IMR-90 (cell line): ENCODE measurements at regions not wholly inside any gene's neighbourhood (a gene's known extent, or its start where the extent isn't known, plus 50 kb on each side); places are given as distances from the start of the nearest gene placed in this dataset.

ENCODE experiments used
- ATAC-seq: fragments of 200-7000 bp; cut with Tn5 transposase; 2 replicates; pipeline ENCODE4 v1.9.1; 2020; ENCODE audit warnings: low read depth, mild to moderate bottlenecking, moderate library complexity
- BruUV-seq: library from RNA; stranded (reverse); fragments of 400-500 nt; replicated peaks from 2 replicates; lab custom pipeline; 2021; lab: Mats Ljungman, UMichigan
- CTCF ChIA-PET: fragments of 300-600 bp; formaldehyde crosslinking; extraction: SDS; loops from one replicate; lab custom pipeline; 2021; ENCODE audit warnings: antibody characterized with exemption; lab: Yijun Ruan, JAX
- POLR2A ChIA-PET: fragments of 300-600 bp; sonication (Branson Sonifier 250); formaldehyde crosslinking; loops from one replicate; lab custom pipeline; 2022; ENCODE audit warnings: antibody characterized with exemption; ENCODE audit not compliant: unreplicated experiment; lab: Charles Lee
- DNase-seq: peaks from one replicate; pipeline ENCODE4 v3.0.0; 2013
- H2AFZ ChIP-seq: replicated peaks from 2 replicates; pipeline ENCODE3; 2013; ENCODE audit warnings: low read length, mild to moderate bottlenecking; ENCODE audit not compliant: poor library complexity
- H2AK5ac ChIP-seq: 2 replicates; pipeline ENCODE4 v1.6.1; 2013; ENCODE audit warnings: low read depth, low read length, inconsistent platforms
- H2AK9ac ChIP-seq: replicated peaks from 2 replicates; pipeline ENCODE3; 2013; ENCODE audit warnings: mild to moderate bottlenecking, low read depth, low read length, moderate library complexity; ENCODE audit not compliant: poor library complexity
- H2BK120ac ChIP-seq: 2 replicates; pipeline ENCODE4 v1.6.1; 2013; ENCODE audit warnings: low read depth, low read length, inconsistent platforms
- H2BK15ac ChIP-seq: 3 replicates; pipeline ENCODE4 v1.6.1; 2013; ENCODE audit warnings: low read depth, low read length, inconsistent platforms
- H2BK20ac ChIP-seq: 2 replicates; pipeline ENCODE4 v1.6.1; 2013; ENCODE audit warnings: low read depth, mild to moderate bottlenecking, inconsistent platforms, low read length, moderate library complexity
- H2BK5ac ChIP-seq: 2 replicates; pipeline ENCODE4 v1.6.1; 2013; ENCODE audit warnings: mild to moderate bottlenecking, low read depth, low read length, inconsistent platforms; ENCODE audit not compliant: poor library complexity, severe bottlenecking
- H3K14ac ChIP-seq: replicated peaks from 2 replicates; pipeline ENCODE4 v1.6.1; 2013; ENCODE audit warnings: low read depth, low read length, inconsistent platforms
- H3K18ac ChIP-seq: 2 replicates; pipeline ENCODE4 v1.6.1; 2013; ENCODE audit warnings: low read depth, low read length, control low read depth
- H3K23ac ChIP-seq: 2 replicates; pipeline ENCODE4 v1.6.1; 2013; ENCODE audit warnings: low read depth, low read length, inconsistent platforms
- H3K27ac ChIP-seq: 2 replicates; pipeline ENCODE4 v1.5.1; 2013; ENCODE audit warnings: mild to moderate bottlenecking, control low read depth, low read length; ENCODE audit not compliant: insufficient read depth
- H3K27me3 ChIP-seq: 2 replicates; pipeline ENCODE4 v1.6.1; 2013; ENCODE audit warnings: low read length; ENCODE audit not compliant: control insufficient read depth, insufficient read depth
- H3K36me3 ChIP-seq: 2 replicates; pipeline ENCODE4 v1.6.1; 2013; ENCODE audit warnings: low read length, mixed read lengths; ENCODE audit not compliant: control insufficient read depth, insufficient read depth
- H3K4ac ChIP-seq: 2 replicates; pipeline ENCODE4 v1.6.1; 2013; ENCODE audit warnings: low read depth, low read length, inconsistent platforms
- H3K4me1 ChIP-seq: 2 replicates; pipeline ENCODE4 v1.6.1; 2013; ENCODE audit warnings: low read length, mixed read lengths; ENCODE audit not compliant: control insufficient read depth, insufficient read depth
- H3K4me2 ChIP-seq: 2 replicates; pipeline ENCODE4 v1.6.1; 2013; ENCODE audit warnings: low read depth, mild to moderate bottlenecking, control low read depth, low read length, moderate library complexity
- H3K4me3 ChIP-seq: 2 replicates; pipeline ENCODE4 v1.5.1; 2013; ENCODE audit warnings: low read depth, mild to moderate bottlenecking, control low read depth, low read length, moderate library complexity; ENCODE audit not compliant: insufficient read depth
- H3K56ac ChIP-seq: 2 replicates; pipeline ENCODE4 v1.6.1; 2013; ENCODE audit warnings: low read length, inconsistent platforms; ENCODE audit not compliant: insufficient read depth; ENCODE audit errors: extremely low read depth
- H3K79me1 ChIP-seq, 2 experiments: 2 replicates each; pipeline ENCODE4 v1.6.1; 2013; ENCODE audit warnings: low read length in 2 of 2, inconsistent platforms in 1 of 2, low read depth in 1 of 2
- H3K9ac ChIP-seq: 2 replicates; pipeline ENCODE4 v1.6.1; 2013; ENCODE audit warnings: low read depth, low read length, control low read depth
- H3K9me1 ChIP-seq: 2 replicates; pipeline ENCODE4 v1.6.1; 2013; ENCODE audit warnings: low read length, inconsistent platforms; ENCODE audit not compliant: insufficient read depth
- H3K9me3 ChIP-seq: 2 replicates; pipeline ENCODE4 v1.6.1; 2013; ENCODE audit warnings: low read length; ENCODE audit not compliant: control insufficient read depth, insufficient read depth
- H4K20me1 ChIP-seq: 2 replicates; pipeline ENCODE4 v1.6.1; 2013; ENCODE audit warnings: low read length, inconsistent platforms; ENCODE audit not compliant: insufficient read depth
- H4K5ac ChIP-seq: 2 replicates; pipeline ENCODE4 v1.6.1; 2013; ENCODE audit warnings: mild to moderate bottlenecking, low read depth, low read length, control low read depth
- H4K8ac ChIP-seq, 2 experiments: 2 replicates each; pipeline ENCODE4 v1.6.1; 2013; ENCODE audit warnings: low read depth in 2 of 2, low read length in 2 of 2, control low read depth in 1 of 2, inconsistent platforms in 1 of 2
- H4K91ac ChIP-seq: 2 replicates; pipeline ENCODE4 v1.6.1; 2013; ENCODE audit warnings: low read depth, low read length, inconsistent platforms; ENCODE audit not compliant: insufficient read depth
- BHLHE40 ChIP-seq: fragments of 150-350 bp; IDR thresholded peaks from 2 replicates; pipeline ENCODE4 v1.6.1; 2016; ENCODE audit warnings: mild to moderate bottlenecking, low read depth, low read length
- CEBPB ChIP-seq: IDR thresholded peaks from 2 replicates; pipeline ENCODE4 v1.6.1; 2012; ENCODE audit warnings: low read depth, low read length, improper control_type of control experiment
- CHD1 ChIP-seq: IDR thresholded peaks from 2 replicates; pipeline ENCODE4 v1.6.1; 2012; ENCODE audit warnings: low read depth, low read length, improper control_type of control experiment
- CTCF ChIP-seq: conservative IDR thresholded peaks from 2 replicates; pipeline ENCODE4 v1.5.1; 2012; ENCODE audit warnings: mild to moderate bottlenecking, low read depth, low read length, improper control_type of control experiment
- ELK1 ChIP-seq: fragments of 150-350 bp; IDR thresholded peaks from 2 replicates; pipeline ENCODE4 v1.6.1; 2016; ENCODE audit warnings: low read depth, mild to moderate bottlenecking, low read length, moderate library complexity, borderline replicate concordance
- FOS ChIP-seq: fragments of 150-350 bp; IDR thresholded peaks from 2 replicates; pipeline ENCODE4 v1.6.1; 2016; ENCODE audit warnings: low read depth, low read length
- MAFK ChIP-seq: IDR thresholded peaks from 2 replicates; pipeline ENCODE4 v1.6.1; 2012; ENCODE audit warnings: low read depth, low read length, improper control_type of control experiment
- MAZ ChIP-seq: IDR thresholded peaks from 2 replicates; pipeline ENCODE4 v1.6.1; 2012; ENCODE audit warnings: low read depth, mild to moderate bottlenecking, low read length, improper control_type of control experiment, moderate library complexity, borderline replicate concordance
- MXI1 ChIP-seq: IDR thresholded peaks from 2 replicates; pipeline ENCODE4 v1.6.1; 2012; ENCODE audit warnings: low read depth, mild to moderate bottlenecking, low read length, moderate library complexity, borderline replicate concordance
- NFE2L2 ChIP-seq: fragments of 150-350 bp; IDR thresholded peaks from 2 replicates; pipeline ENCODE4 v1.6.1; 2016; ENCODE audit warnings: low read depth, mild to moderate bottlenecking, low read length
- POLR2A ChIP-seq: IDR thresholded peaks from 2 replicates; pipeline ENCODE4 v1.6.1; 2012; ENCODE audit warnings: mild to moderate bottlenecking, low read depth, low read length
- RAD21 ChIP-seq: IDR thresholded peaks from 2 replicates; pipeline ENCODE4 v1.6.1; 2012; ENCODE audit warnings: low read length, improper control_type of control experiment
- RCOR1 ChIP-seq: IDR thresholded peaks from 2 replicates; pipeline ENCODE4 v1.6.1; 2012; ENCODE audit warnings: mild to moderate bottlenecking, low read length, improper control_type of control experiment; ENCODE audit not compliant: insufficient replicate concordance
- RFX5 ChIP-seq: IDR thresholded peaks from 2 replicates; pipeline ENCODE4 v1.8.0; 2012; ENCODE audit warnings: low read depth, mild to moderate bottlenecking, low read length, moderate library complexity
- SMC3 ChIP-seq: fragments of 150-350 bp; IDR thresholded peaks from 2 replicates; pipeline ENCODE4 v1.6.1; 2016; ENCODE audit warnings: low read depth, mild to moderate bottlenecking, antibody characterized with exemption, low read length, moderate library complexity
- USF2 ChIP-seq: fragments of 150-350 bp; IDR thresholded peaks from 2 replicates; pipeline ENCODE4 v1.6.1; 2017; ENCODE audit warnings: mild to moderate bottlenecking, antibody characterized with exemption, low read length, low read depth
- WGBS, 2 experiments: methylation state at CpG; one replicate each; pipeline versions ENCODE4 v1.1.5 to v1.1.7; 2013; ENCODE audit warnings: missing lambda C conversion rate in 2 of 2; ENCODE audit not compliant: insufficient read length in 1 of 2; ENCODE audit errors: extremely low coverage in 2 of 2; 5-methylcytosine and 5-hydroxymethylcytosine counted together
- dilution Hi-C: fragments of 300-500 bp; cut with HindIII; formaldehyde crosslinking; loops from one replicate; pipeline ENCODE4 v1.14.3; 2018; ENCODE audit warnings: low sequenced_read_pairs; ENCODE audit not compliant: unreplicated experiment
- in situ Hi-C: fragments of 300-500 bp; cut with MboI; formaldehyde crosslinking; loops from 3 replicates; pipeline ENCODE4 v1.14.3; 2019; ENCODE audit warnings: low sequenced_read_pairs, inconsistent platforms, mixed read lengths
- intact Hi-C: fragments of 100-400 bp; cut with micrococcal nuclease; formaldehyde crosslinking; loops from 2 replicates; pipeline ENCODE4 v1.10.0; 2022

- Histone ChIP-seq H3K4me1 (no peaks in the 10 kb centered on the region), H4K5ac (no peak overlapping the region), H3K4me3 (no peak overlapping the region), H3K36me3 (no peaks in the 10 kb centered on the region), H2AK5ac (no peak overlapping the region), H4K20me1 (no peaks in the 10 kb centered on the region), H3K27me3 (no peaks in the 10 kb centered on the region; the same call in 1 of the 2 replicates), H3K9me1 (no peaks in the 10 kb centered on the region), H3K9ac (no peak overlapping the region), H2BK5ac (no peak overlapping the region), H3K9me3 (no peaks in the 10 kb centered on the region), H2BK15ac (no peak overlapping the region), H2AK9ac (no peak overlapping the region), H4K91ac (no peak overlapping the region), H3K27ac (no peak overlapping the region), H3K23ac (no peak overlapping the region), H3K14ac (no peak overlapping the region), H3K4me2 (no peak overlapping the region), H2BK20ac (no peak overlapping the region), H2BK120ac (no peak overlapping the region), H3K79me1 (no peaks in the 10 kb centered on the region), H3K18ac (no peak overlapping the region), H4K8ac (no peak overlapping the region), H3K56ac (no peak overlapping the region), H2AFZ (no peak overlapping the region), H3K4ac (no peak overlapping the region)
- ChIA-PET CTCF (no interaction called here), POLR2A (no interaction called here)
- in situ Hi-C loops (no loop called here), intact Hi-C loops (no loop called here), dilution Hi-C loops (no loop called here)
- no TSS peak for BruUV-seq
- WGBS, 2 experiments = 43% methylated on average over 1 of the region's 1 CpG; no CpG with 5 or more reads in 1 of the 2 experiments
- ATAC-seq (no peak), DNase-seq (peak; percentile 24)
- no peak for TF ChIP-seq BHLHE40
- no peak for TF ChIP-seq RFX5
- no peak for TF ChIP-seq MAZ
- no peak for TF ChIP-seq RCOR1
- no peak for TF ChIP-seq SMC3
- TF ChIP-seq MAFK = no peak
- TF ChIP-seq CHD1 = no peak
- no peak for TF ChIP-seq USF2
- no peak for TF ChIP-seq RAD21
- no peak for TF ChIP-seq ELK1
- TF ChIP-seq CEBPB = no peak
- no peak for TF ChIP-seq FOS
- no peak for TF ChIP-seq POLR2A
- no peak for TF ChIP-seq CTCF
- TF ChIP-seq NFE2L2 = no peak
- TF ChIP-seq MXI1 = no peak
Observed at GRCh38 chr13:74644229-74644628, 510.0 kb upstream of the KLF12 start.
